Neural cell (in vitro differentiated cells): ENCODE measurements at regions not wholly inside any gene's neighbourhood (a gene's known extent, or its start where the extent isn't known, plus 50 kb on each side); places are given as distances from the start of the nearest gene placed in this dataset.

Experiments used
- H2AFZ ChIP-seq: fragments of 200-600, 300-800 bp; sonication (generic), shearing (Covaris generic); 2 replicates; pipeline ENCODE4 v1.6.0; 2014; ENCODE audit warnings: low read depth, mild to moderate bottlenecking, antibody characterized with exemption, low read length, moderate library complexity
- H3F3A ChIP-seq: fragments of 200-600 bp; shearing (Covaris generic); 2 replicates; pipeline ENCODE4 v1.6.1; 2016; ENCODE audit warnings: mild to moderate bottlenecking, moderate library complexity, mixed read lengths, antibody characterized with exemption, low read length; ENCODE audit not compliant: insufficient read depth, poor library complexity, severe bottlenecking
- H3K27ac ChIP-seq: fragments of 200-600, 300-800 bp; sonication (generic), shearing (Covaris generic); 2 replicates; pipeline ENCODE4 v1.5.1; 2014; ENCODE audit warnings: mild to moderate bottlenecking, low read length, moderate library complexity
- H3K27me3 ChIP-seq: fragments of 300-800, 200-600 bp; sonication (generic), shearing (Covaris generic); 2 replicates; pipeline ENCODE4 v1.6.0; 2014; ENCODE audit warnings: mild to moderate bottlenecking, low read depth, low read length, moderate library complexity; ENCODE audit not compliant: insufficient read depth
- H3K36me3 ChIP-seq: fragments of 300-800, 200-600 bp; sonication (generic), shearing (Covaris generic); 2 replicates; pipeline ENCODE4 v1.5.1; 2014; ENCODE audit warnings: mild to moderate bottlenecking, antibody characterized with exemption, low read length, moderate library complexity; ENCODE audit not compliant: insufficient read depth
- H3K4me2 ChIP-seq: fragments of 300-800, 200-600 bp; sonication (generic), shearing (Covaris generic); 2 replicates; pipeline ENCODE4 v1.6.0; 2014; ENCODE audit warnings: mild to moderate bottlenecking, low read length
- H3K4me3 ChIP-seq: fragments of 300-800, 200-600 bp; sonication (generic), shearing (Covaris generic); 2 replicates; pipeline ENCODE4 v1.5.1; 2014; ENCODE audit warnings: mild to moderate bottlenecking, low read length, moderate library complexity
- H3K79me2 ChIP-seq: fragments of 200-600 bp; shearing (Covaris generic); replicated peaks from 2 replicates; pipeline ENCODE4 v1.6.0; 2014; ENCODE audit warnings: mild to moderate bottlenecking, low read length, moderate library complexity; ENCODE audit not compliant: insufficient read depth
- H3K9ac ChIP-seq: fragments of 300-800, 200-600 bp; sonication (generic), shearing (Covaris generic); 2 replicates; pipeline ENCODE4 v1.6.1; 2016; ENCODE audit warnings: mild to moderate bottlenecking, low read length, mixed read lengths
- H3K9me2 ChIP-seq: fragments of 200-600 bp; shearing (Covaris generic); 2 replicates; pipeline ENCODE4 v1.6.1; 2016; ENCODE audit warnings: mild to moderate bottlenecking, low read length, mixed read lengths; ENCODE audit not compliant: insufficient read depth
- H3K9me3 ChIP-seq: fragments of 200-600, 300-800 bp; sonication (generic), shearing (Covaris generic); 2 replicates; pipeline ENCODE4 v1.6.1; 2016; ENCODE audit warnings: mild to moderate bottlenecking, mixed run types, low read length, moderate library complexity, mixed read lengths
- H4K20me1 ChIP-seq: fragments of 200-600 bp; shearing (Covaris generic); 2 replicates; pipeline ENCODE4 v1.6.1; 2016; ENCODE audit warnings: mild to moderate bottlenecking, mixed run types; ENCODE audit not compliant: insufficient read depth
- CTCF ChIP-seq: fragments of 450-650 bp; IDR thresholded peaks from 2 replicates; pipeline ENCODE4 v1.5.1; 2014; ENCODE audit warnings: antibody characterized with exemption, mild to moderate bottlenecking, moderate library complexity; ENCODE audit not compliant: poor library complexity, severe bottlenecking
- EP300 ChIP-seq: fragments of 450-650 bp; conservative IDR thresholded peaks from 2 replicates; pipeline ENCODE4 v1.6.1; 2014; ENCODE audit warnings: antibody characterized with exemption, mild to moderate bottlenecking, moderate library complexity; ENCODE audit not compliant: poor library complexity, severe bottlenecking
- EZH2 ChIP-seq: fragments of 200-600, 300-800 bp; shearing (Covaris generic), sonication (generic); IDR thresholded peaks from 2 replicates; pipeline ENCODE4 v1.6.1; 2014; ENCODE audit warnings: antibody characterized with exemption, low read length, borderline replicate concordance, mild to moderate bottlenecking; ENCODE audit not compliant: insufficient read depth, poor library complexity, severe bottlenecking
- MXI1 ChIP-seq: fragments of 450-650 bp; conservative IDR thresholded peaks from 2 replicates; pipeline ENCODE4 v1.6.1; 2014; ENCODE audit warnings: antibody characterized with exemption, mild to moderate bottlenecking; ENCODE audit not compliant: poor library complexity, severe bottlenecking
- POLR2AphosphoS5 ChIP-seq: IDR thresholded peaks from 2 replicates; pipeline ENCODE4 v1.6.1; 2012
- RAD21 ChIP-seq: fragments of 450-650 bp; conservative IDR thresholded peaks from 2 replicates; pipeline ENCODE4 v1.6.1; 2014; ENCODE audit warnings: antibody characterized with exemption, mild to moderate bottlenecking, moderate library complexity
- REST ChIP-seq: IDR thresholded peaks from 2 replicates; pipeline ENCODE4 v1.6.1; 2012; ENCODE audit warnings: borderline replicate concordance
- SMC3 ChIP-seq: fragments of 450-650 bp; conservative IDR thresholded peaks from 2 replicates; pipeline ENCODE4 v1.6.1; 2014; ENCODE audit warnings: antibody characterized with exemption, mild to moderate bottlenecking, moderate library complexity; ENCODE audit not compliant: poor library complexity
- TAF1 ChIP-seq: IDR thresholded peaks from 2 replicates; pipeline ENCODE4 v1.6.1; 2012; ENCODE audit warnings: low read depth

GRCh38 chr19:31574251-31574973 lies 225.2 kb upstream of the TSHZ3 start:
- no peaks in the 10 kb centered on the region for H3K9me3 ChIP-seq
- H3K4me2 ChIP-seq, result no peak overlapping the region
- H4K20me1 ChIP-seq, result no peaks in the 10 kb centered on the region
- H3K79me2 ChIP-seq, result no peaks in the 10 kb centered on the region
- H3K9me2 ChIP-seq, result no peaks in the 10 kb centered on the region
- H3K9ac ChIP-seq, result no peak overlapping the region
- no peak overlapping the region for H3K27ac ChIP-seq
- TF ChIP-seq POLR2AphosphoS5 (no peak), MXI1 (no peak), EP300 (no peak), RAD21 (no peak), SMC3 (no peak), CTCF (no peak), EZH2 (no peak), TAF1 (no peak), REST (no peak)
- H3K27me3 ChIP-seq, result no peaks in the 10 kb centered on the region
- H3F3A ChIP-seq, result no peaks in the 10 kb centered on the region
- no peak overlapping the region for H3K4me3 ChIP-seq
- H3K36me3 ChIP-seq, result no peaks in the 10 kb centered on the region
- no peak overlapping the region for H2AFZ ChIP-seq

GRCh38 chr19:31575846-31576335 lies 226.7 kb upstream of the TSHZ3 start:
- TF ChIP-seq EP300 (no peak), SMC3 (no peak), POLR2AphosphoS5 (no peak), EZH2 (no peak), RAD21 (no peak), REST (no peak), CTCF (no peak), TAF1 (no peak), MXI1 (no peak)
- H4K20me1 ChIP-seq, result no peaks in the 10 kb centered on the region
- H3K27ac ChIP-seq, result no peak overlapping the region
- no peak overlapping the region for H2AFZ ChIP-seq
- H3K27me3 ChIP-seq, result no peaks in the 10 kb centered on the region
- no peak overlapping the region for H3K4me2 ChIP-seq
- no peak overlapping the region for H3K9ac ChIP-seq
- H3K9me2 ChIP-seq, result no peaks in the 10 kb centered on the region
- H3K9me3 ChIP-seq, result no peaks in the 10 kb centered on the region
- H3K36me3 ChIP-seq, result no peaks in the 10 kb centered on the region
- H3F3A ChIP-seq, result no peaks in the 10 kb centered on the region
- H3K4me3 ChIP-seq, result no peak overlapping the region
- H3K79me2 ChIP-seq, result no peaks in the 10 kb centered on the region
